ENCODE measurements at regions not wholly inside any gene's neighbourhood (a gene's known extent, or its start where the extent isn't known, plus 50 kb on each side); places are given as distances from the start of the nearest gene placed in this dataset.

DNA sequence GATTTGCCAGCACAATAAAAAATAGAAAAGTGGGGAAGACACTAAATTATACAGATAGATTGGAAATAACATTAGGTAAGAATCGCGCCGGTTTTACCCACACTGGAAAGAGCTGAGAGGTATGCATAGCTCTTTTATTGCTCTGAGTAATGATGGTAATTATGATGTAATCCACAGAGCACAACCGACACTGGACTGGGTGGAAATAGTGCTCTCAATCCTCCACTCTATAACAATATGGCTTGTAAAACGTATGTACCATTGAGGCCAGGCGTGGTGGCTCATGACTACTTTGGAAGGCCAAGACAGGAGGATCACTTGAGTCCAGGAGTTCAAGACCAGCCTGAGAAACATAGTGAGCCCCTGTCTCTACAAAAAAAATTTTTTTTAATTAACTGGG is 104.3 kb upstream of the RAPGEF2 start:
- TF ChIP-seq, protein P1, sequence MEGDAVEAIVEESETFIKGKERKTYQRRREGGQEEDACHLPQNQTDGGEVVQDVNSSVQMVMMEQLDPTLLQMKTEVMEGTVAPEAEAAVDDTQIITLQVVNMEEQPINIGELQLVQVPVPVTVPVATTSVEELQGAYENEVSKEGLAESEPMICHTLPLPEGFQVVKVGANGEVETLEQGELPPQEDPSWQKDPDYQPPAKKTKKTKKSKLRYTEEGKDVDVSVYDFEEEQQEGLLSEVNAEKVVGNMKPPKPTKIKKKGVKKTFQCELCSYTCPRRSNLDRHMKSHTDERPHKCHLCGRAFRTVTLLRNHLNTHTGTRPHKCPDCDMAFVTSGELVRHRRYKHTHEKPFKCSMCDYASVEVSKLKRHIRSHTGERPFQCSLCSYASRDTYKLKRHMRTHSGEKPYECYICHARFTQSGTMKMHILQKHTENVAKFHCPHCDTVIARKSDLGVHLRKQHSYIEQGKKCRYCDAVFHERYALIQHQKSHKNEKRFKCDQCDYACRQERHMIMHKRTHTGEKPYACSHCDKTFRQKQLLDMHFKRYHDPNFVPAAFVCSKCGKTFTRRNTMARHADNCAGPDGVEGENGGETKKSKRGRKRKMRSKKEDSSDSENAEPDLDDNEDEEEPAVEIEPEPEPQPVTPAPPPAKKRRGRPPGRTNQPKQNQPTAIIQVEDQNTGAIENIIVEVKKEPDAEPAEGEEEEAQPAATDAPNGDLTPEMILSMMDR (IDR thresholded peaks at IDR 0.05) = no peak
- no peak for TF ChIP-seq POLR2A (IDR thresholded peaks at IDR 0.05)
